SU-DHL-6 (cell line): ENCODE measurements at regions not wholly inside any gene's neighbourhood (a gene's known extent, or its start where the extent isn't known, plus 50 kb on each side); places are given as distances from the start of the nearest gene placed in this dataset.

Source experiments
- CTCF ChIP-seq: fragments of 200-600 bp; sonication (generic); IDR thresholded peaks from one replicate; pipeline ENCODE4 v1.5.1; 2017; ENCODE audit warnings: antibody characterized with exemption, mild to moderate bottlenecking, low read length, moderate library complexity; ENCODE audit not compliant: insufficient read depth, poor library complexity, severe bottlenecking
- EZH2phosphoT487 ChIP-seq: fragments of 200-600 bp; sonication (generic), shearing (Covaris generic); conservative IDR thresholded peaks from 2 replicates; pipeline ENCODE4 v1.6.1; 2018; ENCODE audit warnings: mild to moderate bottlenecking, antibody characterized with exemption, low read length, moderate library complexity, mixed read lengths

- TF ChIP-seq CTCF (no peak), EZH2phosphoT487 (no peak)
Measured at GRCh38 chrX:46234775-46235174, 310.4 kb downstream of the ZNF674 start.
